HepG2 (cell line): ENCODE measurements at regions not wholly inside any gene's neighbourhood (a gene's known extent, or its start where the extent isn't known, plus 50 kb on each side); places are given as distances from the start of the nearest gene placed in this dataset.
"Not testable (repeated sequence)": the region's sequence is repeated elsewhere in the genome, so short reads cannot be mapped to it uniquely, and the experiment has no call there.

Experiments
- CC2D1A ChIP-seq: sonication (generic); formaldehyde crosslinking; IDR thresholded peaks from 2 replicates; pipeline ENCODE4 v1.8.1; 2023; ENCODE audit warnings: mild to moderate bottlenecking, missing genetic modification reagents
- MAZ ChIP-seq, 2 experiments: sonication (generic) in 1 of 2; formaldehyde crosslinking in 1 of 2; IDR thresholded peaks; 2 replicates each; pipeline versions ENCODE4 v1.5.0 to v1.6.1; 2012 to 2020; ENCODE audit warnings: low read depth in 2 of 2, mild to moderate bottlenecking in 2 of 2, borderline replicate concordance in 1 of 2, improper control_type of control experiment in 1 of 2, low read length in 1 of 2, missing genetic modification reagents in 1 of 2, moderate library complexity in 1 of 2
- PPARG ChIP-seq: conservative IDR thresholded peaks from 2 replicates; pipeline ENCODE4 v1.6.1; 2016; ENCODE audit warnings: missing biosample characterization, missing genetic modification reagents
- RFX5 ChIP-seq: IDR thresholded peaks from 2 replicates; pipeline ENCODE4 v1.6.1; 2011; ENCODE audit warnings: low read depth, low read length, improper control_type of control experiment
- ZNF225 ChIP-seq: sonication (generic); formaldehyde crosslinking; IDR thresholded peaks from 2 replicates; pipeline ENCODE4 v1.4.0; 2020; ENCODE audit warnings: mild to moderate bottlenecking, missing genetic modification reagents
- ZNF530 ChIP-seq: sonication (generic); formaldehyde crosslinking; IDR thresholded peaks from 2 replicates; pipeline ENCODE4 v1.5.0; 2020; ENCODE audit warnings: low read depth, mild to moderate bottlenecking, missing genetic modification reagents
- TF ChIP-seq, protein P1 (sequence below): sonication (generic); formaldehyde crosslinking; IDR thresholded peaks from 2 replicates; pipeline ENCODE4 v1.4.0; 2020; ENCODE audit warnings: missing genetic modification reagents
- TF ChIP-seq, protein P2 (sequence below): sonication (generic); formaldehyde crosslinking; IDR thresholded peaks from 2 replicates; pipeline ENCODE4 v1.5.0; 2020; ENCODE audit warnings: mild to moderate bottlenecking, missing genetic modification reagents, moderate library complexity
- TF ChIP-seq, protein P3 (sequence below): IDR thresholded peaks from 2 replicates; pipeline ENCODE4 v1.6.1; 2016
- TF ChIP-seq, protein P4 (sequence below): sonication (generic); formaldehyde crosslinking; IDR thresholded peaks from 2 replicates; pipeline ENCODE4 v1.4.0; 2020; ENCODE audit warnings: missing genetic modification reagents

DNA sequence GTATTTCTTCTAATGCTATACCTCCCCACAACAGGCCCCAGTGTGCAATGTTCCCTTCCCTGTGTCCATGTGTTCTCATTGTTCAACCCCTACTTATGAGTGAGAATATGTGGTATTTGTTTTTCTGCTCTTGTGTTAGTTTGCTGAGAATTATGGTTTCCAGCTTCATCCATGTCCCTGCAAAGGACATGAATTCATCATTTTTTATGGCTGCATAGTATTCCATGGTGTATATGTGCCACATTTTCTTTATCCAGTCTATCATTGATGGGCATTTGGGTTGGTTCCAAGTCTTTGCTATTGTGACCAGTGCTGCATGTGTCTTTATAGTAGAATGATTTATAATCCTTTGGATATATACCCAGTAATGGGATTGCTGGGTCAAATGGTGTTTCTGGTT lies 95.7 kb upstream of the HEY2 start:
- TF ChIP-seq CC2D1A (CRISPR knock-in tag); ZNF530 (CRISPR knock-in tag); MAZ (IDR thresholded peaks at IDR 0.05; ENCODE audit: borderline replicate concordance, low read depth, low read length); MAZ (CRISPR knock-in tag; IDR thresholded peaks at IDR 0.05; ENCODE audit: low read depth); ZNF225 (CRISPR knock-in tag); PPARG (CRISPR knock-in tag); RFX5: not testable (repeated sequence)
- TF ChIP-seq, protein P1, sequence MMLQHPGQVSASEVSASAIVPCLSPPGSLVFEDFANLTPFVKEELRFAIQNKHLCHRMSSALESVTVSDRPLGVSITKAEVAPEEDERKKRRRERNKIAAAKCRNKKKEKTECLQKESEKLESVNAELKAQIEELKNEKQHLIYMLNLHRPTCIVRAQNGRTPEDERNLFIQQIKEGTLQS = not testable (repeated sequence)
- TF ChIP-seq, protein P2, sequence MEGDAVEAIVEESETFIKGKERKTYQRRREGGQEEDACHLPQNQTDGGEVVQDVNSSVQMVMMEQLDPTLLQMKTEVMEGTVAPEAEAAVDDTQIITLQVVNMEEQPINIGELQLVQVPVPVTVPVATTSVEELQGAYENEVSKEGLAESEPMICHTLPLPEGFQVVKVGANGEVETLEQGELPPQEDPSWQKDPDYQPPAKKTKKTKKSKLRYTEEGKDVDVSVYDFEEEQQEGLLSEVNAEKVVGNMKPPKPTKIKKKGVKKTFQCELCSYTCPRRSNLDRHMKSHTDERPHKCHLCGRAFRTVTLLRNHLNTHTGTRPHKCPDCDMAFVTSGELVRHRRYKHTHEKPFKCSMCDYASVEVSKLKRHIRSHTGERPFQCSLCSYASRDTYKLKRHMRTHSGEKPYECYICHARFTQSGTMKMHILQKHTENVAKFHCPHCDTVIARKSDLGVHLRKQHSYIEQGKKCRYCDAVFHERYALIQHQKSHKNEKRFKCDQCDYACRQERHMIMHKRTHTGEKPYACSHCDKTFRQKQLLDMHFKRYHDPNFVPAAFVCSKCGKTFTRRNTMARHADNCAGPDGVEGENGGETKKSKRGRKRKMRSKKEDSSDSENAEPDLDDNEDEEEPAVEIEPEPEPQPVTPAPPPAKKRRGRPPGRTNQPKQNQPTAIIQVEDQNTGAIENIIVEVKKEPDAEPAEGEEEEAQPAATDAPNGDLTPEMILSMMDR (CRISPR knock-in tag) = not testable (repeated sequence)
- TF ChIP-seq, protein P3, sequence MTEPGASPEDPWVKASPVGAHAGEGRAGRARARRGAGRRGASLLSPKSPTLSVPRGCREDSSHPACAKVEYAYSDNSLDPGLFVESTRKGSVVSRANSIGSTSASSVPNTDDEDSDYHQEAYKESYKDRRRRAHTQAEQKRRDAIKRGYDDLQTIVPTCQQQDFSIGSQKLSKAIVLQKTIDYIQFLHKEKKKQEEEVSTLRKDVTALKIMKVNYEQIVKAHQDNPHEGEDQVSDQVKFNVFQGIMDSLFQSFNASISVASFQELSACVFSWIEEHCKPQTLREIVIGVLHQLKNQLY = not testable (repeated sequence)
- TF ChIP-seq, protein P4, sequence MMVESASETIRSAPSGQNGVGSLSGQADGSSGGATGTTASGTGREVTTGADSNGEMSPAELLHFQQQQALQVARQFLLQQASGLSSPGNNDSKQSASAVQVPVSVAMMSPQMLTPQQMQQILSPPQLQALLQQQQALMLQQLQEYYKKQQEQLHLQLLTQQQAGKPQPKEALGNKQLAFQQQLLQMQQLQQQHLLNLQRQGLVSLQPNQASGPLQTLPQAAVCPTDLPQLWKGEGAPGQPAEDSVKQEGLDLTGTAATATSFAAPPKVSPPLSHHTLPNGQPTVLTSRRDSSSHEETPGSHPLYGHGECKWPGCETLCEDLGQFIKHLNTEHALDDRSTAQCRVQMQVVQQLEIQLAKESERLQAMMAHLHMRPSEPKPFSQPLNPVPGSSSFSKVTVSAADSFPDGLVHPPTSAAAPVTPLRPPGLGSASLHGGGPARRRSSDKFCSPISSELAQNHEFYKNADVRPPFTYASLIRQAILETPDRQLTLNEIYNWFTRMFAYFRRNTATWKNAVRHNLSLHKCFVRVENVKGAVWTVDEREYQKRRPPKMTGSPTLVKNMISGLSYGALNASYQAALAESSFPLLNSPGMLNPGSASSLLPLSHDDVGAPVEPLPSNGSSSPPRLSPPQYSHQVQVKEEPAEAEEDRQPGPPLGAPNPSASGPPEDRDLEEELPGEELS (CRISPR knock-in tag) = not testable (repeated sequence)
